Karpas-422 (cell line): ENCODE measurements at regions not wholly inside any gene's neighbourhood (a gene's known extent, or its start where the extent isn't known, plus 50 kb on each side); places are given as distances from the start of the nearest gene placed in this dataset.

ENCODE experiments used
- DNase-seq: peaks from one replicate; pipeline ENCODE4 v3.0.0-alpha.2; 2015
- H2AFZ ChIP-seq: fragments of 200-600 bp; sonication (generic); 2 replicates; pipeline ENCODE4 v1.6.1; 2014; ENCODE audit warnings: antibody characterized with exemption, low read length, mixed read lengths
- H3K27ac ChIP-seq: fragments of 200-600 bp; sonication (generic); 2 replicates; pipeline ENCODE4 v1.5.1; 2014; ENCODE audit warnings: mild to moderate bottlenecking, low read length, moderate library complexity
- H3K27me3 ChIP-seq: fragments of 200-600 bp; sonication (generic); 2 replicates; pipeline ENCODE4 v1.6.1; 2014; ENCODE audit warnings: low read length, mixed read lengths
- H3K36me3 ChIP-seq: fragments of 200-600 bp; sonication (generic); 2 replicates; pipeline ENCODE4 v1.6.1; 2014; ENCODE audit warnings: low read length, mixed read lengths; ENCODE audit not compliant: insufficient read depth
- H3K4me1 ChIP-seq: fragments of 200-600 bp; sonication (generic); 2 replicates; pipeline ENCODE4 v1.6.1; 2014; ENCODE audit warnings: mild to moderate bottlenecking, low read length, mixed read lengths
- H3K4me2 ChIP-seq: fragments of 200-600 bp; sonication (generic); 2 replicates; pipeline ENCODE4 v1.6.1; 2014; ENCODE audit warnings: low read length, low read depth, mild to moderate bottlenecking; ENCODE audit not compliant: poor library complexity, severe bottlenecking
- H3K4me3 ChIP-seq: fragments of 200-600 bp; sonication (generic); 2 replicates; pipeline ENCODE4 v1.5.1; 2014; ENCODE audit warnings: mild to moderate bottlenecking, antibody characterized with exemption, low read length, mixed read lengths
- H3K79me2 ChIP-seq: fragments of 200-600 bp; sonication (generic); 2 replicates; pipeline ENCODE4 v1.6.1; 2014; ENCODE audit warnings: mild to moderate bottlenecking, low read length, mixed read lengths
- H3K9ac ChIP-seq: fragments of 200-600 bp; sonication (generic); 2 replicates; pipeline ENCODE4 v1.6.0; 2014; ENCODE audit warnings: low read length
- H3K9me2 ChIP-seq: fragments of 200-600 bp; sonication (generic), shearing (Covaris generic); replicated peaks from 2 replicates; pipeline ENCODE4 v1.6.0; 2014; ENCODE audit warnings: mild to moderate bottlenecking, low read length, moderate library complexity; ENCODE audit not compliant: insufficient read depth
- H3K9me3 ChIP-seq: fragments of 300-700, 200-600 bp; sonication (generic); 2 replicates; pipeline ENCODE4 v1.6.1; 2014; ENCODE audit warnings: low read length, mixed read lengths
- H4K20me1 ChIP-seq: fragments of 200-600 bp; sonication (generic); 2 replicates; pipeline ENCODE4 v1.6.1; 2014; ENCODE audit warnings: mild to moderate bottlenecking, antibody characterized with exemption, low read length, low read depth; ENCODE audit not compliant: insufficient read depth

DNA sequence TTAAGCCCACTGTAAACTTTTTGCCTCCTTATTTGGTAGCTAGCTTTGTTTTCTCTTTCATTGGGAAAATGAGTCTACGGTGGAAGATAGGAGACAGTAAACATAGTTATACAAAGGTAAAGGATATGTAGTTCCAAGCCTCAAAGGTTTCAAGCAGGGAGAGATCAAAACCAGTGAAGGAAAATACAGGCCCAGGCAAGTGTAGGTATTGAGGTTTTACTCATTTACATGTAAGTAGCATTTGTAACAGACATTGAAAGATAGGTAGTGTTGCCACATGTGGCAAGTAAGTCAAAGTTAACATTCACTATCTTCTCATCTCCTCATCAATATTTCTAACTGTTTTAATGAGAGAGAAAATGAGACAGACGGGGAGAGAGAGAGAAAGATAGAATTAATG lies 136.5 kb downstream of the RTL3 start:
- no peaks in the 10 kb centered on the region for H3K9me2 ChIP-seq
- no peak overlapping the region for H3K9ac ChIP-seq
- DNase-seq: no peak

DNA sequence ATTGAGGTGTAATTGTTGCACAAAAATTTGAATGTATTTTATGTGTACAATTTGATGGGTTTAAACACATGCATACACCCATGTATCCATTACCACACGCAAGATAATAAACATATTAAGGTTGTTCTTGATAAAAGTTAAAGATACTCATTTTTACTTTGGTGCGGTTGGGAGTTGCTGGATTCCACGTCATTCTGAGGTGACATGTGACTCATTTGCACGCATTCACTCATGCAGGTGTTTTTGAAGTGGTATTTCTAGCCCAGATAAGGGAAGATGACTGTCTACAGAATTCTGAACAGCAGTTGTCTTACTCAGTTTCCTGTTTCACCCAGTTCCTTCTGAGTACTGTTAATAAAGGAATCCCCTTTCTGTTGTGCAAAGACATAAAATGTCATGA lies 142.0 kb downstream of the RTL3 start:
- no peak overlapping the region for H3K4me2 ChIP-seq
- H3K9ac ChIP-seq: no peak overlapping the region
- H3K4me1 ChIP-seq: no peaks in the 10 kb centered on the region
- no peaks in the 10 kb centered on the region for H3K9me2 ChIP-seq
- H3K79me2 ChIP-seq: no peaks in the 10 kb centered on the region
- no peak overlapping the region for H3K4me3 ChIP-seq
- no peaks in the 10 kb centered on the region for H3K27me3 ChIP-seq
- H3K27ac ChIP-seq: no peak overlapping the region
- H4K20me1 ChIP-seq: no peaks in the 10 kb centered on the region
- H3K36me3 ChIP-seq: no peaks in the 10 kb centered on the region
- no peak for DNase-seq
- peaks cover 7% of the 10 kb centered on the region; the same call in 1 of the 2 replicates for H3K9me3 ChIP-seq
- H2AFZ ChIP-seq: no peak overlapping the region

More for the DNA sequence above, 136.5 kb downstream of the RTL3 start:
- no peak overlapping the region for H2AFZ ChIP-seq
- H3K36me3 ChIP-seq: no peaks in the 10 kb centered on the region
- no peaks in the 10 kb centered on the region for H3K79me2 ChIP-seq
- no peaks in the 10 kb centered on the region for H4K20me1 ChIP-seq
- no peak overlapping the region for H3K4me2 ChIP-seq
- H3K4me3 ChIP-seq: no peak overlapping the region
- no peaks in the 10 kb centered on the region for H3K27me3 ChIP-seq
- H3K4me1 ChIP-seq: no peaks in the 10 kb centered on the region
- H3K9me3 ChIP-seq: peaks cover 8% of the 10 kb centered on the region; the same call in 1 of the 2 replicates
- no peak overlapping the region for H3K27ac ChIP-seq

DNA sequence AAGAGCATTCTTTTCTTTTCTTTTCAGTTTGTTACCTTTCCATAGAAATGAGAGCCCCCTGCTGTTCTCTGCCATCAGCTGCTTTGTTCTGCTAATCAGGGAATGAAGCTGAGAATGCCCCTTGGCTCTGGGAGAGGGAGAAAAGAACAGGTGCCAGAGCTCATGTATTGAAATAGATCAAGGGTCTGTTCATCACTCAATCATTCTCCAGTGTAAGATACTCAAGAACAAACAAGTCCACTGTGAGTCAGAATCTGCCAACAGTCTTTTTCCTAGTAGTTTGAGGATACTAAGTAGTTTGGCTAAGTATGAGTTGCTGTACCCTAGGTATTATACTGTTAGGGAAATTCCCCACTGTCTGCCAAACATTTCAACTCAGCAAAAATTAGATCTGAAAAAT lies 144.3 kb downstream of the RTL3 start:
- Histone ChIP-seq H3K4me2 (no peak overlapping the region), H3K27me3 (no peaks in the 10 kb centered on the region), H3K9me3 (no peaks in the 10 kb centered on the region), H3K9ac (no peak overlapping the region), H3K4me3 (no peak overlapping the region), H3K27ac (no peak overlapping the region), H2AFZ (no peak overlapping the region), H3K79me2 (no peaks in the 10 kb centered on the region), H3K9me2 (no peaks in the 10 kb centered on the region), H3K36me3 (no peaks in the 10 kb centered on the region), H4K20me1 (no peaks in the 10 kb centered on the region), H3K4me1 (no peaks in the 10 kb centered on the region)
- peak; percentile 41 for DNase-seq

- H3K9me2 ChIP-seq: no peaks in the 10 kb centered on the region
- H3K79me2 ChIP-seq: no peaks in the 10 kb centered on the region
- H3K9me3 ChIP-seq: no peaks in the 10 kb centered on the region
- no peaks in the 10 kb centered on the region for H3K36me3 ChIP-seq
- H3K4me2 ChIP-seq: no peak overlapping the region
- no peaks in the 10 kb centered on the region for H3K27me3 ChIP-seq
- H3K4me1 ChIP-seq: no peaks in the 10 kb centered on the region
- H3K9ac ChIP-seq: no peak overlapping the region
- no peak overlapping the region for H3K27ac ChIP-seq
- no peak overlapping the region for H2AFZ ChIP-seq
- DNase-seq: no peak
- no peaks in the 10 kb centered on the region for H4K20me1 ChIP-seq
- no peak overlapping the region for H3K4me3 ChIP-seq
Measured at GRCh38 chrX:78513971-78514738, 145.0 kb downstream of the RTL3 start.

DNA sequence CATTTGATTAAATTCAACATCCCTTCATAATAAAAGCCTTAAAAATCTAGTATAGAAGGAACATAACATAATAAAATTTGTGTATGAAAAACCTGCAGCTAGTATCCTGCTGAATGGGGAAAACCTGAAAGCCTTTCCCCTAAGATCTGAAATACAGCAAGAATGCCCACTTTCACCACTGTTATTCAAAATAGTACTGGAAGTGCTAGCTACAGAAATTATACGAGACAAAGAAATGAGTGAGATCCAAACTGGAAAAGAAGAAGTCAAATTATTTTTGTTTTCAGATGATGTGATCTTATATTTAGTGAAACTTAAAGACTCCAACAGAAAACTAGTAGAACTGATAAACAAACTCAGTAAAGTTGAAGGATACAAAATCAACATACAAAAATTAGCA lies 152.9 kb downstream of the RTL3 start:
- Histone ChIP-seq H3K27ac (no peak overlapping the region), H4K20me1 (no peaks in the 10 kb centered on the region), H3K4me3 (no peak overlapping the region), H3K9ac (no peak overlapping the region), H3K4me2 (no peak overlapping the region), H2AFZ (no peak overlapping the region), H3K9me3 (no peaks in the 10 kb centered on the region), H3K27me3 (no peaks in the 10 kb centered on the region), H3K79me2 (no peaks in the 10 kb centered on the region), H3K4me1 (no peaks in the 10 kb centered on the region), H3K36me3 (no peaks in the 10 kb centered on the region), H3K9me2 (no peaks in the 10 kb centered on the region)
- no peak for DNase-seq

DNA sequence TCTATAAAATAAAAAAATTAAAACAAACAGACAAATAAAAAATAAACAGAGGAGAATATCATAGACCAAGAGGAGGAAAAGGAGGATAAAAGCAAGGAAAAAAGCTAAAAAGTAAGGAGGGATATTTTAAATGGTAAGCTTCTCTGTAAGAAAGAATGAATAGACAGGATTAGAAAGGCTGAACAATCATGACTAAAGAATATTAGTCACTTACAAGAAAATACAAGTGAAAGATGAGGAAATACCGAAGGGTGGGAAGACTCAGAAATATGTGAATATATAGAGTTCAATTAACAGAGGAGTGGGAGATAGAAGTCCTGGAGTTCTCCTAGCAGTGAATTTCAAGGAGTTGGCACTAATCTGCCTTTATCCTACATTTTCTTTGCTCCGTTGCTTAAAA lies 162.6 kb downstream of the RTL3 start:
- Histone ChIP-seq H3K4me2 (no peak overlapping the region), H4K20me1 (no peaks in the 10 kb centered on the region), H3K27me3 (no peaks in the 10 kb centered on the region), H3K79me2 (no peaks in the 10 kb centered on the region), H3K4me3 (no peak overlapping the region), H3K9me2 (no peaks in the 10 kb centered on the region), H3K4me1 (no peaks in the 10 kb centered on the region), H3K27ac (no peak overlapping the region), H3K9ac (no peak overlapping the region), H3K9me3 (no peaks in the 10 kb centered on the region; the same call in 1 of the 2 replicates), H2AFZ (no peak overlapping the region), H3K36me3 (no peaks in the 10 kb centered on the region)
- no peak for DNase-seq

DNA sequence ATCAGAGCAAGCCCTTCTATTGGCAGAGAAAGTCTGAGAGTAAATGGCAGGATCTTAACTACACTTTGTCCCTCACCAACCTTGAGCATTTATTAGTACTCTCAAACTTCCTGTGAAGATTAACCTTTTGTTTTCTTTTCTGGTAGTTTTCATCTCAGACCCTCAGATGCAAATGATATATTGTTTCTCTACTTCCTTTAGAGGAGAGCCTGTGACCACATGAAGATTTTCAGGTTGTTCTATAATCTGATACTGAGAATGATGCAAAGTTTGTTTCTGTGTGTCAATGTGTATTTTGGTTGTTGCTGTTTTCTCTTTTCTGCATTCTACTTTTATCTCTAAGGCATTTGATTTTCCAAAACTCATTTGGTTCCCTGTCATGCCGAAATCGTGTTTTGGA lies 165.8 kb upstream of the CYSLTR1 start:
- Histone ChIP-seq H2AFZ (no peak overlapping the region), H3K4me1 (no peaks in the 10 kb centered on the region), H3K36me3 (no peaks in the 10 kb centered on the region), H3K9me3 (no peaks in the 10 kb centered on the region; the same call in 1 of the 2 replicates), H4K20me1 (no peaks in the 10 kb centered on the region), H3K79me2 (no peaks in the 10 kb centered on the region), H3K9ac (no peak overlapping the region), H3K9me2 (no peaks in the 10 kb centered on the region), H3K4me2 (no peak overlapping the region), H3K27me3 (no peaks in the 10 kb centered on the region), H3K27ac (no peak overlapping the region), H3K4me3 (no peak overlapping the region)
- DNase-seq: no peak

- Histone ChIP-seq H2AFZ (no peak overlapping the region), H3K79me2 (no peaks in the 10 kb centered on the region), H3K27me3 (no peaks in the 10 kb centered on the region), H3K36me3 (no peaks in the 10 kb centered on the region), H4K20me1 (no peaks in the 10 kb centered on the region), H3K9me2 (no peaks in the 10 kb centered on the region), H3K4me3 (no peak overlapping the region), H3K27ac (no peak overlapping the region), H3K4me1 (no peaks in the 10 kb centered on the region), H3K9ac (no peak overlapping the region), H3K4me2 (no peak overlapping the region), H3K9me3 (no peaks in the 10 kb centered on the region)
- no peak for DNase-seq
Measured at GRCh38 chrX:78476701-78477100, 149.3 kb upstream of the CYSLTR1 start.
